ENCODE measurements at regions not wholly inside any gene's neighbourhood (a gene's known extent, or its start where the extent isn't known, plus 50 kb on each side); places are given as distances from the start of the nearest gene placed in this dataset.
"Not testable (repeated sequence)": the region's sequence is repeated elsewhere in the genome, so short reads cannot be mapped to it uniquely, and the experiment has no call there.

DNA sequence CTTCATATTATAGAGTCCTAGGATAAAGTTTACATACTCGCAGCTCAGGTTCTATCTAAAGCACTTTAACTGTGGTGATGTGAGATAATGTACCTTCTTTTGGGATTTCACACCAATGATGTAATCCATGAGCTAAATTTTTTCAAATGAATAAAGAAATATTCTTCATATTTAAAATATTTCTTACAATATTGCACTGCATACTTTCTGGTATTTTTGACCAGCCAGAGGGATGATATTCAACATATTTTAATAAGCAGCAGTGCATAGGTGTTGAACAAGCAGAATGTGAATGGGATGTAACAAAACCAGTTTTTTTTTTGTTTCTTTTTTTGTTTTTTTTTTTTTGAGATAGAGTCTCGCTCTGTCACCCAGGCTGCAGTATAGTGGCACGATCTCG lies 73.2 kb upstream of the TRIM24 start:
- no peak for TF ChIP-seq CTCF (IDR thresholded peaks at IDR 0.05; ENCODE audit: low read depth, low read length, missing control alignments)
- no peak for DNase-seq (ENCODE audit: low read depth)
- in situ Hi-C loops (cut with HindIII; ENCODE audit: low sequenced_read_pairs): no loop called here
- no peak overlapping the region for H3K4me3 ChIP-seq (ENCODE audit: low read depth, low read length)

DNA sequence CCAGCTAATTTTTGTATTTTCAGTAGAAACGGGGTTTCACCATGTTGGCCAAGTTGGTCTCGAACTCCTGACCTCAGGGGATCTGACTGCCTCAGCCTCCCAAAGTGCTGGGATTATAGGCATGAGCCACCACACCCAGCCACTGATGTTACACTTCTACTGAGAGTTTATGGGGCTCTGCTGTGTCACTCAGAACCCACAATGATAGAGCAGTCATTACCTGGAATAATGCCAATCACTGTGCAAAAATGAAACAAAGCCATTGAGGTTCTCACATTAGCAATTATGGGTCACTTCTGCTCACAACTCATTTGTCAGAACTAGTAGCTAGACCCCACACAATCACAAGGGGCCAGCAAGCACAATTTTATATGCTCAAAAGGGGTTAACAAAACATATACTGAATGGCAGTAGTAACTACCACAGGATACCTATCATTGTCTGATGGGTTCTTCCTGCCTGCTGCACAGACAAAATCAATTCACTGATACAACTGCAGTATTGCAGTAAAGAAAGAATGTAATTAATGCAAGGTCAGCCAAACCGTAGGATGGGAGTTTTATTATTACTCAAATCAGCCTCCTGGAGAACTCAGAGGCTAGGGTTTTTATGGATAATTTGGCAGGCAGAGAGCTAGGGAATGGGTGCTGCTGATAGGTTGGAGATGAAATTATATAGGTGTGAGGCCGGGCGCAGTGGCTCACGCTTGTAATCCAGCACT lies 72.1 kb upstream of the TRIM24 start:
- no peak for TF ChIP-seq CTCF (IDR thresholded peaks at IDR 0.05; ENCODE audit: low read depth, low read length, missing control alignments)
- H3K4me3 ChIP-seq (ENCODE audit: low read depth, low read length): no peak overlapping the region
- in situ Hi-C loops (cut with HindIII; ENCODE audit: low sequenced_read_pairs): no loop called here
- no peak for DNase-seq (ENCODE audit: low read depth)

DNA sequence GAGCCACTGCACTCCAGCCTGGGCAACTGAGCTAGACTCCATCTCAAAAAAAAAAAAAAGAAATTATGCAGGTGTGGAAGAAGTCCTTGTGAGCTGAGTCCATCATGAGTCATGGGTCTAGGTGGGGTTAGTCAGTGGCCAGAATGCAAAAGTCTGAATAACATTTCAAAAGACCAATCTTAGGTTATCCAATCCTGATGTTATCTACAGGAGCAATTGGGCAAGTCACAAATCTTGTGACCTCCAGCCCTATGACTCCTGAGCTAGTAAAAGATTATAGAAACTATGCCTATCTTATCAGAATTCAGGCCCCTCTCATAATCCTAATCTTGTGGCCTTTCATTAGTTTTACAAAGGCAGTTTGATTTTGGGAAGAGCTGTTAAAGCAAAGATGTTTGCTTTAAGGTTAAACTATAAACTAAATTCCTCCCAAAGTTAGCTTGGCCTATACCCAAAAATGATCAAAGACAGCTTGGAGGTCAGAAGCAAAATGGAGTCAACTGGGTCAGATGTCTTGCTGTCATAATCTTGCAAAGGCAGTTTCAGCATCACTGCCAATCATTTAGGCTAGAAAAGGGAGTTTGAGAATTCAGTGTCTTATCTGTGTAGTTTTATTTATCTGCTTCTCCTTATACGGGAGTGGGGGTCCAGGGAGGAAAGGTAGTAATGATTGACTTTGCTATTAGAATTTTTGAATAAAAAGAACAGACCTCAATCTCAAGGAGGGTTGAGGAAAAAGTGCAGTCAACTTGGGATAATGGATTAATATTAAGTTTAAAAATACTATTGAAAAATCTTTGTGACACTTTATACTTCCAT lies 71.2 kb upstream of the TRIM24 start:
- TF ChIP-seq CTCF (IDR thresholded peaks at IDR 0.05; ENCODE audit: low read depth, low read length, missing control alignments): no peak
- in situ Hi-C loops (cut with HindIII; ENCODE audit: low sequenced_read_pairs): no loop called here
- H3K4me3 ChIP-seq (ENCODE audit: low read depth, low read length): no peak overlapping the region
- DNase-seq (ENCODE audit: low read depth): no peak

DNA sequence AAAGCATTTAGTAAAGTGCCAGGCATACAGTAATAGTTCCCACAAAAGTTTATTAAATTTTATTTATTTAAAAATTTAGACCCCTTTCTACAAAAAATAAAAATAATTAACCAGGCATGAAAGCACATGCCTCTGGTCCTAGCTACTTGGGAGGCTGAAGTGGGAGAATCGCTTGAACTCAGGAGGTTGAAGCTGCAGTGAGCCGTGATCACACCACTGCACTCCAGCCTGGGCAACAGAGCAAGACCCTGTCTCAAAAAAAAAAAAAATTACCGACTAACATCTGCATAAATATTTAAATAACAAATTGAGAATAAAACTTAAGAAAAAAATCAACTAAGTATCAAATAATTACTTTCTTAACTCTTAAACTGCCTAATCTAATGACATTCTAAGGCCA lies 64.3 kb upstream of the TRIM24 start:
- in situ Hi-C loops (cut with HindIII; ENCODE audit: low sequenced_read_pairs): no loop called here
- no peak overlapping the region for H3K4me3 ChIP-seq (ENCODE audit: low read depth, low read length)
- DNase-seq (ENCODE audit: low read depth): no peak
- TF ChIP-seq CTCF (IDR thresholded peaks at IDR 0.05; ENCODE audit: low read depth, low read length, missing control alignments): no peak

GRCh38 chr7:138396251-138397070 lies 63.6 kb upstream of the TRIM24 start:
- DNase-seq (ENCODE audit: low read depth): no peak
- in situ Hi-C loops (cut with HindIII; ENCODE audit: low sequenced_read_pairs): no loop called here
- TF ChIP-seq CTCF (IDR thresholded peaks at IDR 0.05; ENCODE audit: low read depth, low read length, missing control alignments): no peak

DNA sequence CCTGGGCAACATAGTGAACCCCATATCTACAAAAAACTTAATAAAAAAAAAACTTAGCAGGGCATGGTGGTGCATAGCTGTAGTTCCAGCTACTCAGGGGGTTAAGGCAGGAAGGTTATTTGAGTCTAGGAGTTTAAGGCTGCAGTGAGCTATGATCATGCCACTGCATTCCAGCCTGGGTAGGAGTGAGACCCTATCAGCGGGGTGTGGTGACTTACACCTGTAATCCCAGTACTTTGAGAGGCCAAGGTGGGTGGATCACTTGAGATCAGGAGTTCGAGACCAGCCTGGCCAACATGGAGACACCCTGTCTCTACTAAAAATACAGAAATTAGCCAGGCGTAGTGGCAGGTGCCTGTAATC lies 63.0 kb upstream of the TRIM24 start:
- H3K4me3 ChIP-seq (ENCODE audit: low read depth, low read length); in situ Hi-C loops (cut with HindIII; ENCODE audit: low sequenced_read_pairs); DNase-seq (ENCODE audit: low read depth): not testable (repeated sequence)

More at GRCh38 chr7:138396251-138397070, 63.6 kb upstream of the TRIM24 start:
- H3K4me3 ChIP-seq (ENCODE audit: low read depth, low read length): no peak overlapping the region

All from astrocyte of the cerebellum (primary cell).